Thymus (tissue), 11 donors: ENCODE measurements at regions not wholly inside any gene's neighbourhood (a gene's known extent, or its start where the extent isn't known, plus 50 kb on each side); places are given as distances from the start of the nearest gene placed in this dataset.
A peak's percentile ranks its signal among the peaks of the same experiment; 100 is the strongest.

Experiments
- DNase-seq, 9 donors: peaks; one replicate each; pipeline ENCODE4 v3.0.0-alpha.2; 2013; ENCODE audit warnings: low spot score in 9 of 9, low read depth in 6 of 9, missing footprints in 1 of 9
- H3K27ac ChIP-seq, 2 donors: one replicate each; pipeline ENCODE4 v1.5.1; 2013; ENCODE audit warnings: control low read depth in 1 of 2, low read depth in 1 of 2, low read length in 1 of 2, mild to moderate bottlenecking in 1 of 2, moderate library complexity in 1 of 2
- H3K27me3 ChIP-seq, 2 donors: one replicate each; pipeline ENCODE4 v1.5.1; 2013; ENCODE audit warnings: low read length in 1 of 2; ENCODE audit not compliant: control insufficient read depth in 2 of 2, insufficient read depth in 1 of 2
- H3K36me3 ChIP-seq, 2 donors: one replicate each; pipeline ENCODE4 v1.5.1; 2013; ENCODE audit warnings: low read length in 1 of 2, mild to moderate bottlenecking in 1 of 2, moderate library complexity in 1 of 2; ENCODE audit not compliant: control insufficient read depth in 2 of 2, insufficient read depth in 2 of 2
- H3K4me1 ChIP-seq, 2 donors: one replicate each; pipeline ENCODE4 v1.5.1; 2013; ENCODE audit warnings: low read length in 2 of 2; ENCODE audit not compliant: control insufficient read depth in 2 of 2, insufficient read depth in 2 of 2
- H3K4me3 ChIP-seq, 2 donors: one replicate each; pipeline ENCODE4 v1.5.1; 2013; ENCODE audit warnings: low read length in 2 of 2, control low read depth in 1 of 2, mild to moderate bottlenecking in 1 of 2
- H3K9me3 ChIP-seq, 2 donors: one replicate each; pipeline ENCODE4 v1.5.1; 2013; ENCODE audit warnings: low read length in 1 of 2, mild to moderate bottlenecking in 1 of 2; ENCODE audit not compliant: control insufficient read depth in 2 of 2, insufficient read depth in 1 of 2
- WGBS: extraction: QIAGEN DNeasy Blood & Tissue Kit; methylation state at CpG from one replicate; pipeline ENCODE4 v1.1.7; 2013; 5-methylcytosine and 5-hydroxymethylcytosine counted together
- donor health status: healthy.

GRCh38 chrX:95350774-95351488 is 1333.7 kb upstream of the DIAPH2 start:
- Histone ChIP-seq H3K4me1 (no peaks in the 10 kb centered on the region), H3K36me3 (no peaks in the 10 kb centered on the region), H3K9me3 (no peaks in the 10 kb centered on the region), H3K4me3 (no peak overlapping the region), H3K27me3 (no peaks in the 10 kb centered on the region), H3K27ac (no peak overlapping the region)
- DNase-seq = no peak
- WGBS = 82% methylated on average over 6 of the region's 6 CpGs

GRCh38 chrX:95367286-95367685 is 1317.4 kb upstream of the DIAPH2 start:
- Histone ChIP-seq H3K9me3 (no peaks in the 10 kb centered on the region), H3K4me1 (no peaks in the 10 kb centered on the region), H3K4me3 (no peak overlapping the region), H3K36me3 (no peaks in the 10 kb centered on the region), H3K27me3 (no peaks in the 10 kb centered on the region), H3K27ac (no peak overlapping the region)
- WGBS = 83% methylated on average over 2 of the region's 2 CpGs
- DNase-seq = no peak

- Histone ChIP-seq H3K4me1 (no peaks in the 10 kb centered on the region), H3K9me3 (no peaks in the 10 kb centered on the region), H3K27ac (no peak overlapping the region), H3K36me3 (no peaks in the 10 kb centered on the region), H3K4me3 (no peak overlapping the region), H3K27me3 (no peaks in the 10 kb centered on the region)
- DNase-seq = peak in 2 of 9 donors; percentile 0 to 1
These were observed 1301.8 kb upstream of the DIAPH2 start for GRCh38 chrX:95382799-95383198.

- Histone ChIP-seq H3K27ac (no peak overlapping the region), H3K27me3 (no peaks in the 10 kb centered on the region)
- 99% methylated on average over 2 of the region's 2 CpGs for WGBS
These were observed 1300.9 kb upstream of the DIAPH2 start for GRCh38 chrX:95383778-95384177.

GRCh38 chrX:95427389-95427788 is 1257.3 kb upstream of the DIAPH2 start:
- Histone ChIP-seq H3K4me1 (no peaks in the 10 kb centered on the region), H3K27me3 (no peaks in the 10 kb centered on the region), H3K4me3 (no peak overlapping the region), H3K27ac (no peak overlapping the region), H3K9me3 (no peaks in the 10 kb centered on the region), H3K36me3 (no peaks in the 10 kb centered on the region)
- no peak for DNase-seq
- WGBS = 95% methylated on average over 2 of the region's 2 CpGs

More at GRCh38 chrX:95383778-95384177, 1300.9 kb upstream of the DIAPH2 start:
- Histone ChIP-seq H3K36me3 (no peaks in the 10 kb centered on the region), H3K4me1 (no peaks in the 10 kb centered on the region), H3K9me3 (no peaks in the 10 kb centered on the region), H3K4me3 (no peak overlapping the region)
- DNase-seq = no peak

GRCh38 chrX:95435198-95435597 is 1249.4 kb upstream of the DIAPH2 start:
- Histone ChIP-seq H3K27ac (no peak overlapping the region), H3K4me1 (no peaks in the 10 kb centered on the region), H3K27me3 (no peaks in the 10 kb centered on the region), H3K9me3 (no peaks in the 10 kb centered on the region), H3K4me3 (no peak overlapping the region), H3K36me3 (no peaks in the 10 kb centered on the region)
- no peak for DNase-seq

- Histone ChIP-seq H3K27me3 (no peaks in the 10 kb centered on the region), H3K27ac (no peak overlapping the region)
- WGBS = 73% methylated on average over 4 of the region's 4 CpGs
These were observed 1242.8 kb upstream of the DIAPH2 start for GRCh38 chrX:95441836-95442235.

GRCh38 chrX:95484781-95485180 is 1199.9 kb upstream of the DIAPH2 start:
- Histone ChIP-seq H3K4me3 (no peak overlapping the region), H3K36me3 (no peaks in the 10 kb centered on the region), H3K27me3 (no peaks in the 10 kb centered on the region), H3K27ac (no peak overlapping the region), H3K9me3 (no peaks in the 10 kb centered on the region), H3K4me1 (no peaks in the 10 kb centered on the region)
- 43% methylated on average over 1 of the region's 1 CpG for WGBS
- DNase-seq = no peak

More at GRCh38 chrX:95441836-95442235, 1242.8 kb upstream of the DIAPH2 start:
- DNase-seq = no peak
- H3K9me3 ChIP-seq = no peaks in the 10 kb centered on the region
- no peaks in the 10 kb centered on the region for H3K36me3 ChIP-seq
- no peak overlapping the region for H3K4me3 ChIP-seq
- no peaks in the 10 kb centered on the region for H3K4me1 ChIP-seq

GRCh38 chrX:95505721-95506120 is 1178.9 kb upstream of the DIAPH2 start:
- H3K36me3 ChIP-seq = no peaks in the 10 kb centered on the region
- no peak for DNase-seq
- no peaks in the 10 kb centered on the region for H3K4me1 ChIP-seq
- no peak overlapping the region for H3K4me3 ChIP-seq
- no peak overlapping the region for H3K27ac ChIP-seq
- H3K27me3 ChIP-seq = no peaks in the 10 kb centered on the region
- no peaks in the 10 kb centered on the region for H3K9me3 ChIP-seq
